IMR-90 (cell line): ENCODE measurements at regions not wholly inside any gene's neighbourhood (a gene's known extent, or its start where the extent isn't known, plus 50 kb on each side); places are given as distances from the start of the nearest gene placed in this dataset.

Experiments
- ATAC-seq: fragments of 200-7000 bp; cut with Tn5 transposase; 2 replicates; pipeline ENCODE4 v1.9.1; 2020; ENCODE audit warnings: low read depth, mild to moderate bottlenecking, moderate library complexity
- BruUV-seq: library from RNA; stranded (reverse); fragments of 400-500 nt; replicated peaks from 2 replicates; lab custom pipeline; 2021; lab: Mats Ljungman, UMichigan
- CTCF ChIA-PET: fragments of 300-600 bp; formaldehyde crosslinking; extraction: SDS; loops from one replicate; lab custom pipeline; 2021; ENCODE audit warnings: antibody characterized with exemption; lab: Yijun Ruan, JAX
- POLR2A ChIA-PET: fragments of 300-600 bp; sonication (Branson Sonifier 250); formaldehyde crosslinking; loops from one replicate; lab custom pipeline; 2022; ENCODE audit warnings: antibody characterized with exemption; ENCODE audit not compliant: unreplicated experiment; lab: Charles Lee
- DNase-seq: peaks from one replicate; pipeline ENCODE4 v3.0.0; 2013
- H2AFZ ChIP-seq: replicated peaks from 2 replicates; pipeline ENCODE3; 2013; ENCODE audit warnings: low read length, mild to moderate bottlenecking; ENCODE audit not compliant: poor library complexity
- H2AK5ac ChIP-seq: 2 replicates; pipeline ENCODE4 v1.6.1; 2013; ENCODE audit warnings: low read depth, low read length, inconsistent platforms
- H2AK9ac ChIP-seq: replicated peaks from 2 replicates; pipeline ENCODE3; 2013; ENCODE audit warnings: mild to moderate bottlenecking, low read depth, low read length, moderate library complexity; ENCODE audit not compliant: poor library complexity
- H2BK120ac ChIP-seq: 2 replicates; pipeline ENCODE4 v1.6.1; 2013; ENCODE audit warnings: low read depth, low read length, inconsistent platforms
- H2BK15ac ChIP-seq: 3 replicates; pipeline ENCODE4 v1.6.1; 2013; ENCODE audit warnings: low read depth, low read length, inconsistent platforms
- H2BK20ac ChIP-seq: 2 replicates; pipeline ENCODE4 v1.6.1; 2013; ENCODE audit warnings: low read depth, mild to moderate bottlenecking, inconsistent platforms, low read length, moderate library complexity
- H2BK5ac ChIP-seq: 2 replicates; pipeline ENCODE4 v1.6.1; 2013; ENCODE audit warnings: mild to moderate bottlenecking, low read depth, low read length, inconsistent platforms; ENCODE audit not compliant: poor library complexity, severe bottlenecking
- H3K14ac ChIP-seq: replicated peaks from 2 replicates; pipeline ENCODE4 v1.6.1; 2013; ENCODE audit warnings: low read depth, low read length, inconsistent platforms
- H3K18ac ChIP-seq: 2 replicates; pipeline ENCODE4 v1.6.1; 2013; ENCODE audit warnings: low read depth, low read length, control low read depth
- H3K23ac ChIP-seq: 2 replicates; pipeline ENCODE4 v1.6.1; 2013; ENCODE audit warnings: low read depth, low read length, inconsistent platforms
- H3K27ac ChIP-seq: 2 replicates; pipeline ENCODE4 v1.5.1; 2013; ENCODE audit warnings: mild to moderate bottlenecking, control low read depth, low read length; ENCODE audit not compliant: insufficient read depth
- H3K27me3 ChIP-seq: 2 replicates; pipeline ENCODE4 v1.6.1; 2013; ENCODE audit warnings: low read length; ENCODE audit not compliant: control insufficient read depth, insufficient read depth
- H3K36me3 ChIP-seq: 2 replicates; pipeline ENCODE4 v1.6.1; 2013; ENCODE audit warnings: low read length, mixed read lengths; ENCODE audit not compliant: control insufficient read depth, insufficient read depth
- H3K4ac ChIP-seq: 2 replicates; pipeline ENCODE4 v1.6.1; 2013; ENCODE audit warnings: low read depth, low read length, inconsistent platforms
- H3K4me1 ChIP-seq: 2 replicates; pipeline ENCODE4 v1.6.1; 2013; ENCODE audit warnings: low read length, mixed read lengths; ENCODE audit not compliant: control insufficient read depth, insufficient read depth
- H3K4me2 ChIP-seq: 2 replicates; pipeline ENCODE4 v1.6.1; 2013; ENCODE audit warnings: low read depth, mild to moderate bottlenecking, control low read depth, low read length, moderate library complexity
- H3K4me3 ChIP-seq: 2 replicates; pipeline ENCODE4 v1.5.1; 2013; ENCODE audit warnings: low read depth, mild to moderate bottlenecking, control low read depth, low read length, moderate library complexity; ENCODE audit not compliant: insufficient read depth
- H3K56ac ChIP-seq: 2 replicates; pipeline ENCODE4 v1.6.1; 2013; ENCODE audit warnings: low read length, inconsistent platforms; ENCODE audit not compliant: insufficient read depth; ENCODE audit errors: extremely low read depth
- H3K79me1 ChIP-seq, 2 experiments: 2 replicates each; pipeline ENCODE4 v1.6.1; 2013; ENCODE audit warnings: low read length in 2 of 2, inconsistent platforms in 1 of 2, low read depth in 1 of 2
- H3K9ac ChIP-seq: 2 replicates; pipeline ENCODE4 v1.6.1; 2013; ENCODE audit warnings: low read depth, low read length, control low read depth
- H3K9me1 ChIP-seq: 2 replicates; pipeline ENCODE4 v1.6.1; 2013; ENCODE audit warnings: low read length, inconsistent platforms; ENCODE audit not compliant: insufficient read depth
- H3K9me3 ChIP-seq: 2 replicates; pipeline ENCODE4 v1.6.1; 2013; ENCODE audit warnings: low read length; ENCODE audit not compliant: control insufficient read depth, insufficient read depth
- H4K20me1 ChIP-seq: 2 replicates; pipeline ENCODE4 v1.6.1; 2013; ENCODE audit warnings: low read length, inconsistent platforms; ENCODE audit not compliant: insufficient read depth
- H4K5ac ChIP-seq: 2 replicates; pipeline ENCODE4 v1.6.1; 2013; ENCODE audit warnings: mild to moderate bottlenecking, low read depth, low read length, control low read depth
- H4K8ac ChIP-seq, 2 experiments: 2 replicates each; pipeline ENCODE4 v1.6.1; 2013; ENCODE audit warnings: low read depth in 2 of 2, low read length in 2 of 2, control low read depth in 1 of 2, inconsistent platforms in 1 of 2
- H4K91ac ChIP-seq: 2 replicates; pipeline ENCODE4 v1.6.1; 2013; ENCODE audit warnings: low read depth, low read length, inconsistent platforms; ENCODE audit not compliant: insufficient read depth
- BHLHE40 ChIP-seq: fragments of 150-350 bp; IDR thresholded peaks from 2 replicates; pipeline ENCODE4 v1.6.1; 2016; ENCODE audit warnings: mild to moderate bottlenecking, low read depth, low read length
- MAFK ChIP-seq: IDR thresholded peaks from 2 replicates; pipeline ENCODE4 v1.6.1; 2012; ENCODE audit warnings: low read depth, low read length, improper control_type of control experiment
- POLR2A ChIP-seq: IDR thresholded peaks from 2 replicates; pipeline ENCODE4 v1.6.1; 2012; ENCODE audit warnings: mild to moderate bottlenecking, low read depth, low read length
- WGBS, 2 experiments: methylation state at CpG; one replicate each; pipeline versions ENCODE4 v1.1.5 to v1.1.7; 2013; ENCODE audit warnings: missing lambda C conversion rate in 2 of 2; ENCODE audit not compliant: insufficient read length in 1 of 2; ENCODE audit errors: extremely low coverage in 2 of 2; 5-methylcytosine and 5-hydroxymethylcytosine counted together
- dilution Hi-C: fragments of 300-500 bp; cut with HindIII; formaldehyde crosslinking; loops from one replicate; pipeline ENCODE4 v1.14.3; 2018; ENCODE audit warnings: low sequenced_read_pairs; ENCODE audit not compliant: unreplicated experiment
- in situ Hi-C: fragments of 300-500 bp; cut with MboI; formaldehyde crosslinking; loops from 3 replicates; pipeline ENCODE4 v1.14.3; 2019; ENCODE audit warnings: low sequenced_read_pairs, inconsistent platforms, mixed read lengths
- intact Hi-C: fragments of 100-400 bp; cut with micrococcal nuclease; formaldehyde crosslinking; loops from 2 replicates; pipeline ENCODE4 v1.10.0; 2022

- Histone ChIP-seq H2BK120ac (no peak overlapping the region), H3K36me3 (no peaks in the 10 kb centered on the region), H2AK9ac (no peak overlapping the region), H3K4ac (no peak overlapping the region), H3K56ac (no peak overlapping the region), H3K27me3 (no peaks in the 10 kb centered on the region), H3K4me1 (no peaks in the 10 kb centered on the region), H3K4me3 (no peak overlapping the region), H2BK15ac (no peak overlapping the region), H3K9ac (no peak overlapping the region), H3K23ac (no peak overlapping the region), H2AFZ (no peak overlapping the region), H4K8ac (no peak overlapping the region), H3K9me3 (peaks cover 6% of the 10 kb centered on the region), H2BK5ac (no peak overlapping the region), H2BK20ac (no peak overlapping the region), H4K20me1 (no peaks in the 10 kb centered on the region), H2AK5ac (no peak overlapping the region), H3K18ac (no peak overlapping the region), H3K79me1 (no peaks in the 10 kb centered on the region), H3K14ac (no peak overlapping the region), H4K91ac (no peak overlapping the region), H3K27ac (no peak overlapping the region), H3K4me2 (no peak overlapping the region), H4K5ac (no peak overlapping the region), H3K9me1 (no peaks in the 10 kb centered on the region)
- dilution Hi-C loops (no loop called here), intact Hi-C loops (no loop called here), in situ Hi-C loops (no loop called here)
- CTCF ChIA-PET = no interaction called here
- WGBS, 2 experiments = no CpG with 5 or more reads among the region's 1 CpG
- POLR2A ChIA-PET = no interaction called here
- no peak for DNase-seq
- no peak for ATAC-seq
- no TSS peak for BruUV-seq
- TF ChIP-seq POLR2A (no peak), BHLHE40 (no peak), MAFK (peak; percentile 44)
Measured at GRCh38 chr5:161040818-161041217, 188.8 kb upstream of the ATP10B start.
